Epidermal melanocyte (primary cell): ENCODE measurements at regions not wholly inside any gene's neighbourhood (a gene's known extent, or its start where the extent isn't known, plus 50 kb on each side); places are given as distances from the start of the nearest gene placed in this dataset.
"Not testable (repeated sequence)": the region's sequence is repeated elsewhere in the genome, so short reads cannot be mapped to it uniquely, and the experiment has no call there.

ENCODE experiments used
- DNase-seq: peaks from one replicate; pipeline ENCODE4 v3.0.0; 2011; ENCODE audit warnings: low spot score; ENCODE audit not compliant: insufficient read length

DNA sequence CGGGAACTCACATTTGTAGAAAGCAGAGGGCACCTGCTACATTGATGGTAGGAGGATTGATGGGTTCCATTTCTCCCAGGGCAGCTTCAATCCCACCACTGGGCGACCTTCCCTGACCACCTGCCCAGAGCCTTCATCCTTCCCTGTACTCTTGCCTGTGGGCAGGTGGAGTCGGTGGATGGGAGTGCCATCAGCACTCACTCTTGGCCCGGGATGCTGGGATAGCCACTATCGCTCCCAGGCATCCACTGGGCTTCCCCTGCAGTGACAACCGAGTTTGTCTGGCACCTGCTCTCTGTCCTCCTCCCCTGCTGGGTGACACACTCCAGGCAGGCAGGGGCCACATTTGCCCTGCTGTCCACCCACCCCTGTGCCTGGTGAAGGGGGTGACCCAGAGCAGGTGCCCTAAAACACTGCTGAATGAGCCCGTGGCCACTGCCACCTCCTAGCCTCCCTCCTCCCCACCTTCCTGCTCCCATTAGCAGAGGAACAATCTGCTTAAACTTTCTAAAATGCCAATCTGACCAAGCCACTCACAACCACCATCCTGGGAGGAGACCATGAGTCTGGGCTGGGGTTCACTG is 604.7 kb downstream of the TBC1D22A start:
- DNase-seq = no peak

DNA sequence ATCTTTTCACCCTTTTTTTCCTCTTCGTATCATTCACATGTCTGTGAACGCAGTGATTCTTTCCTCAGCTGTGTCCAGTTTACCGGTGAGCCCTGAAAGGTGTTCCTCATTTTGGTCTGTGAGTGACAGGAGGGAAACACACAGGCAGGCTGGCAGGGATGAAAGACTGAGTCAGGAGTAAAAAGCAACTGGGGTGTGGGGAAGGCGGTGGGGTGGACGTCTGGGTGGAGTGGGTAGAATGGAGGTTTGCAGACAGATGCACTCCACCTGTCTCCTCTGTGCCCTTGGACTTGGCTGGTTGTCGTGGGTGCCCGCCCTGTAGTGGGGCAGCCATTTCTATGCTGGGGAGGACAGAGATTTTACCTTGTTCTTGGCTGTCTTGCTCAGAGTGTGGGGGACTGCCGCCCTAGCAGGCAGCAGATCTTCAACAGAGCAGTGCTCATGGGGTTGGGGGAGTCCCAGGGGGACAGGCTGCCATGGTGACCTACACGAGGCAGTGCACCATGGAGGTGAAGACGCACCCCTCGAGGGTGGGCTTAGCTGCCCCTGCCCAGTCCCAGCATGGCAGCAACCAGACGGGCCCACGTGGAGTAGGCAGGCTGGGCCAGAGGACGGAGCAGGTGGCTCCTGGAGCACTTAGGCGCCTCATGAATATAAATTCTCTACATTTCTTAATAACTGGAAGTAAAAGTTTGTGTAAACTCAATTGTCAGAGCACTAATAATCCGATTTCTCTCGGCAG is 603.7 kb downstream of the TBC1D22A start:
- DNase-seq = no peak

DNA sequence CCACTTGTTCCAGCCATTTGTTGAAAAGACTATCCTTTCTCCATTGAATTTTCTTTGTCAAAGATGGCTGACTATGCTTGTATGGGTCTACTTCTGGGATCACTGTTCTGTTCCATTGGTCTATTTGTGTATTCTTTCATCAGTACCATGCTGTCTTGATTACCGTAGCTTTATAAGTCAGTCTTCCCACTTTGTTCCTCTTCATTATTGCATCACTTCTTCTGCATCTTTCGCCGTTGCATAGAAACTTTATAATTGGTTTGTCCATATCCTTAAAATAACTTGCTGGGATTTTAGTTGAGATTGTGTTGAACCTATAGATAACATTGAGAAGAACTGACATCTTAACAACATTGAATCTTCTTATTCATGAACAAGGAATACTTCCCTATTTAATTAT is 598.8 kb downstream of the TBC1D22A start:
- no peak for DNase-seq

DNA sequence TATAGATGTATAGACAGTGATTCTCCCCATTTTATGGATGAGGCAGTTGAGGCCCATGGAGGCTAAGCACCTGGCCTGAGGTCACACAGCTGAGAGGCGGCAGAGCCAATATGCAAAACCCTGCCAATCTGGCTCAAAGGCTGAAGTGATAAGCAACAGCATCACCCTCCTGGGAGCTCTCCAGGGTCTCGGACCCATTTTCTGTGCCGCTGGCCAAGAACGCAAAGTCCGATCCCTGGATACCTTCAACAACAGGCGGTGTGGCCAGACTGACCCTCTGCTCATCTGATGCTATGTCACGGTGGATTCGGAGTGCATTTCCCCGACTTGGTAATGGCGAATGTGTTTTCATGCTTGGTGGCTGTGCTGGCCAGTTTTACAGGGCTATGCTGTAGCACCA is 595.0 kb downstream of the TBC1D22A start:
- DNase-seq = no peak

DNA sequence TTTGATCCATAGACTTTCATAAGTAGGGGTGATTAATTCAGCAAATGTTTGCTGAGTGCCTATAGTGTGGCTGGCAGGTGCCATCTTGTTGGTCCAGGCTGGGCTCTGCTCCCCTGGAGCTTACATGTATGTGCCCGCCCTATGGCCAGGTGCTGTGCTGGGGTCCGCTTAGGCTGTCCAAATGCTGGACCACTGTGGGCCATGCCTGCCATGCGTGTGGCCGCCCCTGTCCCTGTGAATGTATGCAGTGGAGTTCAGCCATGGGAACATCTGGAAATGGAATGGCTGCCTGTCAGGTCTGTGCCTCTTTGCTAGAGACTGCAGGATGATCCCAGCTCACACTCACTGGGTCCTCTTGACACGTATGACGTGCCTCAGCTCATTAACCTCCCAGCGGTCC is 594.6 kb downstream of the TBC1D22A start:
- DNase-seq = no peak

DNA sequence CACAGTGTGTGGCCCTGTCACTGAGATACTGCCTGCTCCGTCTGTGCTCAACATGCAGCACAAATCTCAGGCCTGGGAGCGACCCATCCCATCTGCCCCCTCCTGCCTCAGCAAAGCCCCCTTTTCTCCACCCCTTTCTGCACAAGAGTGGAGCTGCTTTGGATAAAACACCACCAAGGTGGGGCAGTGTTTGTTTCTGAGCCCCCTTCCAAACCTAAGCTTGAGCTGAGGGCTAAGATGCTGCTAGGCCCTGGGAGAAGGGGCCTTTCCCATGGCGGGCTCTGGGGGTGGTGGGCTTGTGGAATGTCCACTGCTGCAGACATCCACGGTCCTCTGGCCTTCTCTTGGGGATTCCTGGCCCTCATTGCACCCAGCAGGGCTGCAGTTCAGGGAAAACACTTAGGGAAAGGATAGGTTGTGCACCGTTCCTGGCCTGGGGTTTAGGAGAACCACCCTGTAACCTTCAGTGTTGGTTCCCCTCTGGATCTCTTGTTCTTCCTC is 594.1 kb downstream of the TBC1D22A start:
- DNase-seq = no peak

DNA sequence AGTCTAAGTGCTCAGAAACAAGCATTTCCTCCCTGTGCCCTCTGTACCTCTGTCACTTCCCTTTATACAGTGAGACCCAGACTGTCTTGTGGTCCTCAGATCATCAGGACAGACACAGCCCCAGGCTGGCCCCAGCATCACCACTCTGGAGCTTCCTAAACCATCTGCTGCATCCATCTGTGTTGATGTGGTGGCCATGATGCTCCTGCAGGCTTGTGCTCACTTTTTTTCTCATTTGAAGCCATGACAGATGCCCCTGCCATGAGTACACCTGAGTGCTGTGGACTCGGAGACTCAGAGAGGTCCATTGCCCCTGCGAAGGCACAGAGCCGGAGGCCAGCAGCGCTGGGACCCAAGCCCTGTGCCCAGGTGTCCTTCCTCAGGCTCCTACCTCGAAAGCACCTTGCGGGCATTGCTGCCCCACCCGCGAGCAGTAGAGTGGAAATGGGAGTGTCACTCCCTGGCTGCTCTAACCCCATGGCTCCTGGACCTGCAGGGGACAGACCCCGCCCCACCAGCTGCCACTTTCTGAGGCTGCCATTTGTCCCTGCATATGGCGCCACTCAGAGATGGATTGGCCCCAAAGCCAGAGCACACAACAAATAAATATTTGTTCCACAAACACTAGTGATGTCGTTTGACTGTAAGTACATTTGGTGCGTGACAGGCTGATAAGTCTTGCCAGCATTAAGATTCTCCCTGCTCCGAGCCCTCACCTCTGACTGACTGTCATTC is 593.5 kb downstream of the TBC1D22A start:
- DNase-seq = no peak

DNA sequence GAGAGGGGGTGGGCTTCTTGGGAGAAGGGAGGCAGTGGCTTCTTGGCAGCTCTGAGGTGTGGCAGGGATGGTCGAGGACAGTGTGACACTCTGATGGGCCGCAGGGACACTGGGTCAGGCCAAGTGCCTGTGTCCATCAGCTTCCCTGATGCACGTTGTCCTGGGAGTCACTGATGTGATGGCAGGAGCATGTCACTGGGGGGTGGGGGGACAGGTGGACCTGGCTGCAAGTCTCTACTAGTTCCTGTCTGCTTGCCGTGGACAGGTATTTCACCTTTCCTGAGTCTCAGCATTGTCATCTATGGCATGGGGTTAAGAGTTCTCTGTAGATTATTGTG is 592.9 kb downstream of the TBC1D22A start:
- no peak for DNase-seq

DNA sequence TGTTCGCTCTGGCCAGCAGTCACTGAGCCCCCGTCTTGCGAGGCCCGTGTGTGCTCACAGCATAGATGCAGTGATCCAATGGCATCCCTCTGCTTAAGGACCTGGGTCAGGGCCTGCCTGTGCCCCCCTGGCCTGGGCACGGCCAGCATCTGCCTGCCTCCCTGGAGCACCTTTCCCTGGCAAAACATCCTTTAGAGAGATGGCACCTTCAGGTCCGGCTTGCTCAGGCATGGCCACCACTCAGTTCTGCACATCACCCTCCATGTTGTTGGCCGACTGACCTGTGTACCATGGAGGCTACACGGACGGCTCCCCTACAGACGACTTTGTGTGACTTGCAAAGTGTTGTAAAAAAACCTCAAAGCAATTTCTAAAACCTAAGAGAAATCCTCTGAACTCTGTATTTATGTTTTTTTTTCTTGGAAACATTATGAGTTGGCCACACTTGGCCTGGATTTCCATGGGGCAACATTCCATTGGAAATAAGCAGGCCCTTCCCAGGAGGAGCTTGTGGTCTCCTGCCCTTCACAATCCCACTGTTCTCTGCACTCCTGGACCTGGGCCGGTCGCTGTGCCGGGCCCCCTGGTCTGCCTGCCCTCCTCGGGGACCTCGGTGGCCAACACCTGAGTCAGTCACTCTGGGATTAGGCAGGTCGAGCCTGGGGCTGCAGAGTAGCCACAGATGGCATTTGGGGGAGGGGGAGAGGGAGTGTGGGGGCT is 592.4 kb downstream of the TBC1D22A start:
- DNase-seq = no peak

DNA sequence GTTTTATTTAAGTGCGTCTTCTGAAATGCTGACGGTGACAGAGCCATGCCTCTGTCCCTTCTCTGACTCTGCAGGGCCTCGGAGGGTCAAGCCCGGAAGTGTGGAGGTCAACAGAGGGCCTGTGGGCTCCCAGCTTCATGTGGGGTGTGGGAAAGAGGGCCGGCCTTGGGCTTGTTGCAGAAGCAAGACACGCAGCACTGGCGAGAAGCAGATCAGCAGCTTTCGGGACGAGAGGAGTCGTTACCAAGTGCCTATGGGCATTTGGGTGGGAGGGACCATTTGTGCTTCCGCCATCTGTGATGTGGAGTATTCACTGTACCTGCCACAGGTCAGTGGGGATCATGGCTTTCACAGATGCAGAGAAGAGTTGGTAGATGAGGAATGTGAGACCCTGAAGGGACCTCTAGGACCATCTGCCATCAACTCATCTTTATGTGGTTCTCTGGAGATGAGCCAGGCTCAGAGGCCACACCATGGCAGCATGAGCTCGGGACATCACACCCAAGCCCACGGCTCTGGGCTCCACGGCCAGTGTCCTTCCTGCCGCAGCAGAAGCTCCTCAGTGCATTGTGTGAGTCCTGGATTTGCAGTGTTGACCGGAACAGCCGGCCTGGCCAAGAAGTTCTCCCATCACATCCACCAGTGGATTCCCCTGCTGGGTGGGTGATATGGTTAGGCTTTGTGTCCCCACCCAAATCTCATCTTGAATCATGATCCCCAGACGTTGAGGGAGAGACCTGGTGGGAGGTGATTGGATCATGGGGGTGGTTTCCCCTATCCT is 590.7 kb downstream of the TBC1D22A start:
- no peak for DNase-seq

DNA sequence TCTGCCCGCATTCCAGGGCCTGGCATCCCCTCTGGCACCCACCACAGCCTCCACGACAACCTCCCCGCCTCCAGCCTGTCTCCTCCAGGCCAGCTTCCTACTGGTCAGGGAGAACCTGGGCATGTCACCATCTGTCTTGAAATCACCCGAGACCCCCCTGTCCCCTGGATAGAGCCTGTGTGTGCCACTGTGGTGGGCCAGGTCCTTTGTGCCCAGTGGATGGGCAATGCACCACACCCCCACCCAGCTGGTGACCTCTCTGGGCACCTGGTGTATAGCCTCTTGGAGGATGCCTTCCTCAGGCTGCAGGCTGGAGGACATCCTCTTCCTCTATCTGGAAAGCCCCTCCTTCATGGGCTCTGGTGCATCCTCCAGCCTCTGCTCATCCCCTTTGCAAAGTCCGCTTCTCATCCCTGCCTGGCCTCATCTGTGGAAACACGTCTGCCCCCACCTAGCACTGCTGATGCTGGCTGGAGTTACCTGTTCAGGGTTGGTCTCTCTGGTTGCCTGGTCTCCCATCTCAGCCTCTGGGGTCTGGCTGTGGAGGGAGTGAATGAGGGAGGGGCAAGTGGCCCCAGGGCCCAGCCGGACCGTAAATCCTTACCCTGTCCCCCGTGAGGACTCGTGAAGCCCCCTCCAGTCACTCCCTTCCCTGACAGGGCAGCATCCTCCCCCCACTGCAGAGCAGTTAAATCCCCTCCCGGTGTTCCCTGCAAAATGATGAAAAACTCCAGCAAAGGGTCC is 589.6 kb downstream of the TBC1D22A start:
- no peak for DNase-seq

DNA sequence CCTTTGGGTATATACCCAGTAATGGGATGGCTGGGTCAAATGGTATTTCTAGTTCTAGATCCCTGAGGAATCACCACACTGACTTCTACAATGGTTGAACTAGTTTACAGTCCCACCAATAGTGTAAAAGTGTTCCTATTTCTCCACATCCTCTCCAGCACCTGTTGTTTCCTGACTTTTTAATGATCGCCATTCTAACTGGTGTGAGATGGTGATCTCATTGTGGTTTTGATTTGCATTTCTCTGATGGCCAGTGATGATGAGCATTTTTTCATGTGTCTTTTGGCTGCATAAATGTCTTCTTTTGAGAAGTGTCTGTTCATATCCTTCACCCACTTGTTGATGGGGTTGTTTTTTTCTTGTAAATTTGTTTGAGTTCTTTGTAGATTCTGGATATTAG is 583.8 kb downstream of the TBC1D22A start:
- not testable (repeated sequence) for DNase-seq

DNA sequence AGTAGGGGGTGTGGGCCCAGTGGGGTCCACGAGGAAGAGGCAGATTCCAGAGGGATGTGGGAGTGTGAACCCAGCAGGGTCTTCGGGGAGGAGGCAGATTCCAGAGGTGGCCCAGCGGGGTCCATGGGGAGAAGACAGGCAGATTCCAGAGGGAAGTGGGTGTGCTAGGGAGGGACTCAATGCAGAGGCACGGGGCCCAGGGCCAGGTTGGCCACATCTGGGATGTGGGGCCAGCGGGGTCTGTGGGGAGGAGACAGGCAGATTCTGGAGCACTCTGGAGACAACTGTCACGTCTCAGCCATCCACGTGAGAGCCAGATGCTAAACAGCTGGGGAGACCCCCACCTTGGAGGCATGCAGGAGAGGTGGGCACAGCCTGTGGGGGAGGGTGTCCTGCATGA is 582.6 kb downstream of the TBC1D22A start:
- DNase-seq = no peak

DNA sequence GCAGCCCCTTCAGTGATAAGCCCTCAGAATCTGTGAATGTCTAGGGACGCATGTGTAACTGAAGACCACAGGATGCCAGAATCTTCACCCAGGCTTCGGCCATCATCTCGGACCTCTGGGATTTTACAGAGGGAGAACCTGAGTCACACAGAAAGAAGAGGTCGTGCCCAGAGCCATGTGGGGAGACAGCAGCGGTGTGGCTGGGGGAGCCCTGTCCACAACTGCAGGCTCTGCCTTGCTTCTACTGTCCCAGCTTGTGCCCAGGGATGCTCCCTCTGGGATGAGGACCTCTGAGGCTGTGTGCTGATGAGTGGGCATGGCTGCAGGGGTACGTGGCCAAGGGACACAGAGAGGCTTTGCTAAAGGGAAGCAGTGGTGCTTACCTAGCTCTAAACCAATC is 582.0 kb downstream of the TBC1D22A start:
- DNase-seq = no peak

DNA sequence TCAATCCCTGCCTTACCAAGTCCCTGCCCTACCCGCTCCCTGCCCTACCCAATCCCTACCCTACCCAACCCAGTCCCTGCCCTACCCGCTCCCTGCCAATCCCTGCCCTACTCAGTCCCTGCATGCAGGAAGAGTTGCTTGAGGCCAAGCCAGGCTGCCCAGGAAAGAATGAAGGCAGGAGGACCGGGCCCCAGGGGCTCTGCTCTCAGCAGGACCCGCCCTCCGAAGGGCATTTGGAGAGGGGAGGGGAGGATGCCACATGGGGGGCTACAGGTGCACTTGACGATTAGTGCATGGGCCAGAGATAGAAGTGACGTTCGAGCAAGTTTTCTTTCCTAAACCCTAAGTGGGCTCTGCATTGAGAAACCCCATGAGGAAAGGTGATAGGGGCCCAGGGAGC is 581.2 kb downstream of the TBC1D22A start:
- DNase-seq = no peak

DNA sequence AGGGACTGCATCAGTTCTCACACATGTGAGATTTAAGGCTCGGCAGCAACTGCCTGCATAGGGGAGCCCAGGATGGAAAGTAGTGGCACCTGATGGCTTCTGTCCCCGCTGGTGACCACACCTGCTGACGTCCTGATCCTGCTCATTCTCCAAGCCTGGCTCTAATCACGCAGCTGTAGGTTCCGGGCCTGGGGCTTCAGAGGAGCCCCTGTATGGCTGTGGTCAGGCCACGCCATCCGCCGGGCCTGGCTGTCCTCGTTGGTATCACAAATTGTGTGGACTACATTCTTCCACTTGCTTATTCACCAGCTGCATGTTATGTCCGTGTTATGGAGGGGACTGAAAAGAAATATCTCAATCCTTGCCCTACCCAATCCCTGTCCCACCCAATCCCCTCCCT is 580.0 kb downstream of the TBC1D22A start:
- DNase-seq = no peak

DNA sequence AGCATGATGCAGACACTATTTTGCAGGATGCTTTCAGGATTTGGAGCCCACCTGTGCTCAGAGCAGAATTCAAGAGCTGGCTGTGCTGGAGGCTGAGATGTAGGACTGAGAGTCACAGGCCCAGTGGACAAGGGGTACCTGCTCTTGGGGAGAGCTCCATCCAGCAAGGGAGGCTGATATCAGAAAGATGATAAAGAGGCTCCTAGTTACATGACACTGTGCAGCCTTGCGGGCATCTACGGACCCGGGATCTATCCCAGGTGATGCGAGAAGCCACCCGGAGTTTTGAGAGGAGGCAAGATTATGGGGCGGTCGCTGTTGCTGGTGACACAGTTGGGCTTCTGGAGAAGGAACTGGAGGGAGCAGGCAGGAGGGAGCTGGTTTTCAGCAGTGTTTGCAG is 579.0 kb downstream of the TBC1D22A start:
- DNase-seq = no peak

DNA sequence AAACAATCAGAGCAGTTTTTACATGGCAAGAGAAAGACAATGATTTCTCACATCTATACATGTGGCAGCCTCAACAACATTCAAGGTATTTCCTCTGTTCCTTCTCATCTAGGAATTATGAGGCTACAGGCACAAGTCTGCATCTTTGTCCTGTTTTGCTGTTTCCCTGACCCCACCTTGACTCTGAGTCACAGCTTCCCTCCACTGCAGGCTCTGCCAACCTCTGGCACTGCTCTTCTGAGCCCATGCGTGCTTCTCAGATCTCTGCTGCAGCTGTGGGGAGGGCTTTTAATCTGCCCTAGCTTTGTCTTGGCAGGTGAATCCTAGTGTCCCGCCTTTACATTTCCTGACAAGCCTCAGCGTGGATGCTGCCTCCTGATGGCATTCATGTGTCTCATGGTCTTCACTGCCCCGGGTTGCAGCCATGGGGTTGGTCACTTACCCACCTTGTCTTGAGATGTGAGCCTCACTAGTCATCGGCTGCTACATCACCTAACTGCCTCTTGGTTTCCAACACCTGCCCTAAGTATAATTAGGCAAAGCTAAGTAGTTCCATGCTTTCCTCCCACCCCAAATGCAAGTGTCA is 578.5 kb downstream of the TBC1D22A start:
- DNase-seq = no peak

DNA sequence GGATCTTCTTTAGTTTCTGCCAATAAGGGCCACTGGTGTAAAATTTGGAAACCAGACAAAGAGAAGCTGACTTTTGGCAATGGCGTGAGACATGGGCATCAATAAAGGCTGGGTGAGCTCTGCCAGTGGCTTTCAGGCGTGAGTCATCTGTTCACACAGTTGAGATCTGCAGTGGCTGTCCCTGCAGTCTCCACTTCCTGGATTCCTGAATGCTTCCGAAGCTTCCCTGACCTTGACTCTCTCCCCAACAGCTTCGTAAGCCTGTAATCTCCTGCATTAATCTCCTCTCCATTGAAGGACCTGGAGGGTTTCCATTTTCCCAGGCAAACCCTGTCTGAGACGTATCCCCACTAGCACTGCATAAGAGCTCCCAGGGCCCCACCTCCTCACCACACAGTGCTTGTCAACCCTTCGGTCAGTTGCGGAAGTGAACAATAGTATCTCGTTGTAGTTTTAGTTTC is 574.7 kb downstream of the TBC1D22A start:
- DNase-seq = no peak

DNA sequence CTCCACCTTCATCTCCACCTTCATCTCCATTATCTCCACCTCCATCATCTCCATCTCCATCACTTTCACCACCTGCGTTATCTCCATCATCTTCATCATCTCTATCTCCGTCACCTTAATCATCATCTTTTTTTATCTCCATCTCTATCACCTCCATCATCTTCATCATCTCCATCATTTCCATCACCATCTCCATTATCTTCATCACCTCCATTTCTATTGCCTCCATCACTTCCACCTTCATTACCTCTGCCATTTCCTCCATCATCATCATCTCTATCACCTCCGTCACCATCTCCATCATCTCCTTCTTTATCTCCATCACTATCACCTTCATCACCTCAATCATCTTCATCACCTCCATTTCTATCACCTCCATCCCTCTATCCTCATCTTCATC is 573.5 kb downstream of the TBC1D22A start:
- DNase-seq = no peak
